CD14-positive monocyte (primary cell): ENCODE measurements at regions not wholly inside any gene's neighbourhood (a gene's known extent, or its start where the extent isn't known, plus 50 kb on each side); places are given as distances from the start of the nearest gene placed in this dataset.

Experiments
- DNase-seq, 3 donors: peaks; one replicate each; pipeline ENCODE4 v3.0.0-alpha.2; 2011 to 2022
- H2AFZ ChIP-seq: 2 replicates; pipeline ENCODE4 v1.6.0; 2012; ENCODE audit warnings: mild to moderate bottlenecking, low read depth, low read length, inconsistent platforms; ENCODE audit not compliant: insufficient read depth, poor library complexity, severe bottlenecking
- H3K27ac ChIP-seq, 2 donors: 1 replicate in 1 of 2; 2 replicates in 1 of 2; pipeline ENCODE4 v1.5.1; 2012 to 2013; ENCODE audit warnings: low read length in 2 of 2, control low read depth in 1 of 2, inconsistent platforms in 1 of 2, low read depth in 1 of 2, mild to moderate bottlenecking in 1 of 2
- H3K27me3 ChIP-seq, 2 donors: one replicate each; pipeline versions ENCODE4 v1.6.0 to v1.6.1; 2011 to 2013; ENCODE audit warnings: low read length in 2 of 2; ENCODE audit not compliant: control insufficient read depth in 2 of 2, insufficient read depth in 2 of 2
- H3K36me3 ChIP-seq, 2 donors: replicated peaks in 1 of 2; 1 replicate in 1 of 2; 2 replicates in 1 of 2; pipeline versions ENCODE4 v1.5.1 to v1.6.1; 2012 to 2013; ENCODE audit warnings: low read length in 2 of 2, control low read depth in 1 of 2, inconsistent platforms in 1 of 2, mild to moderate bottlenecking in 1 of 2; ENCODE audit not compliant: insufficient read depth in 2 of 2, control insufficient read depth in 1 of 2
- H3K4me1 ChIP-seq, 2 donors: 1 replicate in 1 of 2; 2 replicates in 1 of 2; pipeline versions ENCODE4 v1.5.1 to v1.6.1; 2012 to 2013; ENCODE audit warnings: low read length in 2 of 2, control low read depth in 1 of 2, inconsistent platforms in 1 of 2, mild to moderate bottlenecking in 1 of 2, moderate library complexity in 1 of 2; ENCODE audit not compliant: insufficient read depth in 2 of 2, control insufficient read depth in 1 of 2
- H3K4me2 ChIP-seq: replicated peaks from 2 replicates; pipeline ENCODE3; 2012; ENCODE audit warnings: low read length, moderate library complexity, mild to moderate bottlenecking; ENCODE audit not compliant: poor library complexity, severe bottlenecking; ENCODE audit errors: extremely low read depth
- H3K4me3 ChIP-seq, 3 experiments: fragments of 200-600 bp in 1 of 3; sonication (generic) in 1 of 3; replicated peaks in 1 of 3; 1 replicate in 2 of 3; 2 replicates in 1 of 3; pipeline ENCODE4 v1.5.1; 2011 to 2013; ENCODE audit warnings: low read length in 3 of 3, mild to moderate bottlenecking in 3 of 3, control low read depth in 2 of 3, low read depth in 2 of 3, inconsistent platforms in 1 of 3, moderate library complexity in 1 of 3
- H3K79me2 ChIP-seq: 2 replicates; pipeline ENCODE4 v1.6.0; 2012; ENCODE audit warnings: mild to moderate bottlenecking, control low read depth, inconsistent platforms, low read length, moderate library complexity; ENCODE audit not compliant: insufficient read depth
- H3K9ac ChIP-seq: 2 replicates; pipeline ENCODE4 v1.6.0; 2017; ENCODE audit warnings: low read length, mild to moderate bottlenecking; ENCODE audit not compliant: insufficient read depth, poor library complexity, severe bottlenecking
- H3K9me3 ChIP-seq, 2 donors: replicated peaks in 1 of 2; 1 replicate in 1 of 2; 2 replicates in 1 of 2; pipeline versions ENCODE4 v1.5.1 to v1.6.1; 2012 to 2013; ENCODE audit warnings: low read length in 2 of 2, control low read depth in 1 of 2; ENCODE audit not compliant: control insufficient read depth in 1 of 2, insufficient read depth in 1 of 2
- H4K20me1 ChIP-seq: 2 replicates; pipeline ENCODE4 v1.6.0; 2012; ENCODE audit warnings: mild to moderate bottlenecking, low read length, control low read depth, moderate library complexity; ENCODE audit not compliant: insufficient read depth
- H3K27ac Mint-ChIP-seq, 7 donors: one replicate each; pipeline ENCODE4 v1.8.0; 2020; ENCODE audit warnings: mild to moderate bottlenecking in 7 of 7, mixed read lengths in 7 of 7, moderate library complexity in 6 of 7, inconsistent platforms in 2 of 7
- H3K27me3 Mint-ChIP-seq, 3 donors: one replicate each; pipeline ENCODE4 v1.8.0; 2021 to 2022; ENCODE audit warnings: low read depth in 3 of 3, mild to moderate bottlenecking in 3 of 3, mixed read lengths in 3 of 3, moderate library complexity in 3 of 3, inconsistent platforms in 1 of 3
- H3K36me3 Mint-ChIP-seq, 2 donors: one replicate each; pipeline ENCODE4 v1.8.0; 2020; ENCODE audit warnings: mixed read lengths in 2 of 2, inconsistent platforms in 1 of 2, mild to moderate bottlenecking in 1 of 2
- H3K4me1 Mint-ChIP-seq: one replicate; pipeline ENCODE4 v1.8.0; 2020; ENCODE audit warnings: mild to moderate bottlenecking, mixed read lengths
- H3K4me3 Mint-ChIP-seq, 2 donors: one replicate each; pipeline ENCODE4 v1.8.0; 2020; ENCODE audit warnings: mild to moderate bottlenecking in 2 of 2, mixed read lengths in 2 of 2, moderate library complexity in 1 of 2
- H3K9me3 Mint-ChIP-seq, 7 donors: one replicate each; pipeline ENCODE4 v1.8.0; 2020 to 2022; ENCODE audit warnings: mixed read lengths in 7 of 7, mild to moderate bottlenecking in 6 of 7, moderate library complexity in 6 of 7, inconsistent platforms in 2 of 7
- WGBS: methylation state at CpG from one replicate; pipeline ENCODE4 v1.1.5; 2013; ENCODE audit warnings: missing lambda C conversion rate; ENCODE audit not compliant: insufficient coverage; 5-methylcytosine and 5-hydroxymethylcytosine counted together
- intact Hi-C, 2 donors: fragments of 100-400 bp; cut with micrococcal nuclease; formaldehyde crosslinking; loops; one replicate each; pipeline versions ENCODE4 v1.15.0 to v1.15.1; 2023
- TF ChIP-seq, protein P1 (sequence below): fragments of 200-600 bp; IDR thresholded peaks from one replicate; pipeline ENCODE4 v1.8.0; 2022; ENCODE audit warnings: antibody characterized with exemption, mild to moderate bottlenecking

DNA sequence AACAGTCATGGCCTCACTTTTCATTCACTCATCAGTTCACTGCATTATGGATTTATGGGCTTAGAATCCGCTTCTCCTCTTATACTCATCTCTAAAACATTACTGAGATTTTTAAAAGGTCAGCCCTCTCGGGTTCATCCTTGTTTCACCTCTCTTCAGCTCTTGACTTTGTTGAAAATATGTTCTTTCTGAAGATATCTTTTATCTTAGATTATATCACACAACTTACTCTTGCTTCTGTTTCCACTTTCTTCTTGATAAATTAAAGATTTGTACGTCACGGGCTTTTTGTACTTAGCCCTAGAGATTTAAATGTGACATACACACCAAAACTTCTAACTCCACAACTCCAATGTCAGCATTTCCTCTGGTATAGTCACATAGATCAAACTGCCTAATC, 342.5 kb upstream of the TMEM229A start:
- Histone ChIP-seq H3K4me3 (no peak overlapping the region), H3K9ac (no peak overlapping the region), H4K20me1 (no peaks in the 10 kb centered on the region), H3K4me1 (no peaks in the 10 kb centered on the region), H3K4me2 (no peak overlapping the region), H2AFZ (no peak overlapping the region), H3K27ac (no peak overlapping the region), H3K79me2 (no peaks in the 10 kb centered on the region), H3K27me3 (no peaks in the 10 kb centered on the region), H3K36me3 (no peaks in the 10 kb centered on the region), H3K9me3 (peaks cover 0 to 9% of the 10 kb centered on the region in 2 donors)
- WGBS, result 100% methylated on average over 2 of the region's 4 CpGs
- intact Hi-C loops, result no loop called here
- DNase-seq, result no peak
- peaks cover 0 to 2% (median 1%) of the 10 kb centered on the region in 3 donors for H3K27me3 Mint-ChIP-seq
- H3K4me3 Mint-ChIP-seq, result no peak overlapping the region
- H3K36me3 Mint-ChIP-seq, result no peaks in the 10 kb centered on the region
- no peak overlapping the region for H3K27ac Mint-ChIP-seq
- no peaks in the 10 kb centered on the region for H3K4me1 Mint-ChIP-seq
- peaks cover 0 to 5% (median 4%) of the 10 kb centered on the region in 7 donors for H3K9me3 Mint-ChIP-seq
- TF ChIP-seq, protein P1, sequence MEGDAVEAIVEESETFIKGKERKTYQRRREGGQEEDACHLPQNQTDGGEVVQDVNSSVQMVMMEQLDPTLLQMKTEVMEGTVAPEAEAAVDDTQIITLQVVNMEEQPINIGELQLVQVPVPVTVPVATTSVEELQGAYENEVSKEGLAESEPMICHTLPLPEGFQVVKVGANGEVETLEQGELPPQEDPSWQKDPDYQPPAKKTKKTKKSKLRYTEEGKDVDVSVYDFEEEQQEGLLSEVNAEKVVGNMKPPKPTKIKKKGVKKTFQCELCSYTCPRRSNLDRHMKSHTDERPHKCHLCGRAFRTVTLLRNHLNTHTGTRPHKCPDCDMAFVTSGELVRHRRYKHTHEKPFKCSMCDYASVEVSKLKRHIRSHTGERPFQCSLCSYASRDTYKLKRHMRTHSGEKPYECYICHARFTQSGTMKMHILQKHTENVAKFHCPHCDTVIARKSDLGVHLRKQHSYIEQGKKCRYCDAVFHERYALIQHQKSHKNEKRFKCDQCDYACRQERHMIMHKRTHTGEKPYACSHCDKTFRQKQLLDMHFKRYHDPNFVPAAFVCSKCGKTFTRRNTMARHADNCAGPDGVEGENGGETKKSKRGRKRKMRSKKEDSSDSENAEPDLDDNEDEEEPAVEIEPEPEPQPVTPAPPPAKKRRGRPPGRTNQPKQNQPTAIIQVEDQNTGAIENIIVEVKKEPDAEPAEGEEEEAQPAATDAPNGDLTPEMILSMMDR, result no peak

DNA sequence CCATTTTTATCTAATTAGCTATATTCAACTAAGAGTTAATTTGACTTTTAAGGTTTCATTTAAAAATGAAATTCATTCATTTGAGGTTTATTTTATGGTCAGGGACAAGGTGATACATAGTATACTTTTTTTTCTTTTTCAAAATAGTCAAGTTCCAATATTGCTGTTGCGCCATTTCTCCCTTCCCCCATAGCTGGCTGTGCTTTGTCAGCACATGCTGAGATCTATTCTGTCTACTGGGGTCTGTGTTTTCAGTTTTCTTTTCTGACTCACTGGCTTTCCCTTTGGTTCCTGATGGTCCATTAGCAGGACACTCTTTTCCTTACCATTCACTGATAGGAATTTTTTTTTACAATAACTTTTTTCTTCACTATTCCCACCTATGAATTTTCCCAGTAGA, 336.4 kb upstream of the TMEM229A start:
- Histone ChIP-seq H4K20me1 (no peaks in the 10 kb centered on the region), H3K27ac (no peak overlapping the region), H3K4me3 (no peak overlapping the region), H3K36me3 (no peaks in the 10 kb centered on the region), H3K4me1 (peaks cover 0 to 6% of the 10 kb centered on the region in 2 donors), H2AFZ (no peak overlapping the region), H3K9me3 (peaks cover 0 to 6% of the 10 kb centered on the region in 2 donors), H3K27me3 (no peaks in the 10 kb centered on the region), H3K79me2 (no peaks in the 10 kb centered on the region), H3K4me2 (no peak overlapping the region), H3K9ac (no peak overlapping the region)
- intact Hi-C loops, result no loop called here
- Mint-ChIP-seq H3K27ac (no peak overlapping the region), H3K27me3 (no peaks in the 10 kb centered on the region), H3K36me3 (no peaks in the 10 kb centered on the region), H3K4me1 (peaks cover 4% of the 10 kb centered on the region), H3K4me3 (no peak overlapping the region), H3K9me3 (peaks cover 0 to 6% (median 3%) of the 10 kb centered on the region in 7 donors)
- no CpG with 5 or more reads among the region's 1 CpG for WGBS
- DNase-seq, result no peak
- TF ChIP-seq, protein P1, result no peak
